Esophagus muscularis mucosa (tissue), 3 donors: ENCODE measurements at regions not wholly inside any gene's neighbourhood (a gene's known extent, or its start where the extent isn't known, plus 50 kb on each side); places are given as distances from the start of the nearest gene placed in this dataset.

Experiments
- CTCF ChIP-seq, 3 experiments: fragments of 200-600 bp in 2 of 3; fragments of 450-650 bp in 1 of 3; sonication (generic) in 2 of 3; IDR thresholded peaks; one replicate each; pipeline ENCODE4 v1.5.1; 2017 to 2019; ENCODE audit warnings: antibody characterized with exemption in 3 of 3, mild to moderate bottlenecking in 2 of 3, moderate library complexity in 1 of 3
- POLR2A ChIP-seq: fragments of 450-650 bp; IDR thresholded peaks from one replicate; pipeline ENCODE4 v1.6.1; 2017; ENCODE audit warnings: antibody characterized with exemption, moderate library complexity, mild to moderate bottlenecking, low read depth

- TF ChIP-seq POLR2A (no peak), CTCF (IDR thresholded peaks at IDR 0.05) (no peak)
Measured at GRCh38 chr5:98997000-98997399, 68.2 kb upstream of the CHD1 start.
